PFSK-1 (cell line): ENCODE measurements at regions not wholly inside any gene's neighbourhood (a gene's known extent, or its start where the extent isn't known, plus 50 kb on each side); places are given as distances from the start of the nearest gene placed in this dataset.

Source experiments
- FOXP2 ChIP-seq: optimal IDR thresholded peaks from 2 replicates; pipeline ENCODE3; 2011; ENCODE audit warnings: borderline replicate concordance, control low read depth, inconsistent platforms; ENCODE audit not compliant: insufficient read depth; ENCODE audit errors: extremely low read length, extremely low read depth
- POLR2AphosphoS5 ChIP-seq: IDR thresholded peaks from 2 replicates; pipeline ENCODE4 v1.6.1; 2012; ENCODE audit warnings: low read depth, mild to moderate bottlenecking, control low read depth, low read length, moderate library complexity
- SIN3A ChIP-seq: IDR thresholded peaks from 2 replicates; pipeline ENCODE4 v1.6.1; 2012; ENCODE audit warnings: mild to moderate bottlenecking, low read length, moderate library complexity, borderline replicate concordance; ENCODE audit not compliant: insufficient read depth
- TAF1 ChIP-seq: IDR thresholded peaks from 2 replicates; pipeline ENCODE4 v1.6.1; 2012; ENCODE audit warnings: low read length, control low read depth, borderline replicate concordance; ENCODE audit not compliant: insufficient read depth
- TF ChIP-seq, protein P1 (sequence below), 2 experiments: IDR thresholded peaks; 2 replicates each; pipeline versions ENCODE4 v1.6.1 to v1.8.0; 2011 to 2012; ENCODE audit warnings: low read depth in 2 of 2, low read length in 2 of 2, control low read depth in 1 of 2, inconsistent platforms in 1 of 2, mild to moderate bottlenecking in 1 of 2, moderate library complexity in 1 of 2; ENCODE audit not compliant: insufficient read depth in 1 of 2

DNA sequence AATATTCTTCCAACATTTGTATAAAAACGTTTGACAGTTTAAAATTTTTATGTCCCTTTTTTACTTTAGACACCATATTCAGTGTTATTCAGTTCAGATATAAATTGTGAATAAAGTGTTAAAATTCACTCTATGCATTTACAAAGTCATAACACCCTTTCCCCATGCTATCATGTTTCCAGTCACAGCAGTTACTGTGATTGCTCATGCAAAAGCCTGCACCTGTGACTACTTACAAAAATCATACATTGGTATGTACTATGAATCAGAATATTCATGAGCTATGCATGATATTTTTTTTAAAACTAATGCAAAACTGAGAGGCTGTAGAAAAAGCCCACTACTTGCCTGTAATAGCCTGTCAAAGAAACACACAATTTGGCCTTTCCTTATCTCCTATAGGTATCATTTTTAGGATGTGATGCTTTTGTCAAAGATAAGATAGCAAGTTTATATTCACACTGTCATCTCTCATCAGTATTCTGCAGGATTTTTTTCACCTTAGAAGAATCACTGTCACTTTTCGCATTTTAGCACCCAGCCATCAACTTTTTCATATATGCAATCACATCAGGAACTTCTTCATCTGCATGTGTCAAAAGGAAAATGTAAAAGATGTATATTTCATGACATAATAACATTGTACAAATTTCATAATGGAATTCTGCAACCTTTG is 443.2 kb downstream of the C12orf50 start:
- TF ChIP-seq TAF1 (no peak), FOXP2 (no peak), SIN3A (no peak), POLR2AphosphoS5 (no peak)
- TF ChIP-seq, protein P1, sequence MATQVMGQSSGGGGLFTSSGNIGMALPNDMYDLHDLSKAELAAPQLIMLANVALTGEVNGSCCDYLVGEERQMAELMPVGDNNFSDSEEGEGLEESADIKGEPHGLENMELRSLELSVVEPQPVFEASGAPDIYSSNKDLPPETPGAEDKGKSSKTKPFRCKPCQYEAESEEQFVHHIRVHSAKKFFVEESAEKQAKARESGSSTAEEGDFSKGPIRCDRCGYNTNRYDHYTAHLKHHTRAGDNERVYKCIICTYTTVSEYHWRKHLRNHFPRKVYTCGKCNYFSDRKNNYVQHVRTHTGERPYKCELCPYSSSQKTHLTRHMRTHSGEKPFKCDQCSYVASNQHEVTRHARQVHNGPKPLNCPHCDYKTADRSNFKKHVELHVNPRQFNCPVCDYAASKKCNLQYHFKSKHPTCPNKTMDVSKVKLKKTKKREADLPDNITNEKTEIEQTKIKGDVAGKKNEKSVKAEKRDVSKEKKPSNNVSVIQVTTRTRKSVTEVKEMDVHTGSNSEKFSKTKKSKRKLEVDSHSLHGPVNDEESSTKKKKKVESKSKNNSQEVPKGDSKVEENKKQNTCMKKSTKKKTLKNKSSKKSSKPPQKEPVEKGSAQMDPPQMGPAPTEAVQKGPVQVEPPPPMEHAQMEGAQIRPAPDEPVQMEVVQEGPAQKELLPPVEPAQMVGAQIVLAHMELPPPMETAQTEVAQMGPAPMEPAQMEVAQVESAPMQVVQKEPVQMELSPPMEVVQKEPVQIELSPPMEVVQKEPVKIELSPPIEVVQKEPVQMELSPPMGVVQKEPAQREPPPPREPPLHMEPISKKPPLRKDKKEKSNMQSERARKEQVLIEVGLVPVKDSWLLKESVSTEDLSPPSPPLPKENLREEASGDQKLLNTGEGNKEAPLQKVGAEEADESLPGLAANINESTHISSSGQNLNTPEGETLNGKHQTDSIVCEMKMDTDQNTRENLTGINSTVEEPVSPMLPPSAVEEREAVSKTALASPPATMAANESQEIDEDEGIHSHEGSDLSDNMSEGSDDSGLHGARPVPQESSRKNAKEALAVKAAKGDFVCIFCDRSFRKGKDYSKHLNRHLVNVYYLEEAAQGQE (IDR thresholded peaks at IDR 0.05; ENCODE audit: insufficient read depth in 1 of 2, low read depth in 2 of 2, low read length in 2 of 2) = no peak

DNA sequence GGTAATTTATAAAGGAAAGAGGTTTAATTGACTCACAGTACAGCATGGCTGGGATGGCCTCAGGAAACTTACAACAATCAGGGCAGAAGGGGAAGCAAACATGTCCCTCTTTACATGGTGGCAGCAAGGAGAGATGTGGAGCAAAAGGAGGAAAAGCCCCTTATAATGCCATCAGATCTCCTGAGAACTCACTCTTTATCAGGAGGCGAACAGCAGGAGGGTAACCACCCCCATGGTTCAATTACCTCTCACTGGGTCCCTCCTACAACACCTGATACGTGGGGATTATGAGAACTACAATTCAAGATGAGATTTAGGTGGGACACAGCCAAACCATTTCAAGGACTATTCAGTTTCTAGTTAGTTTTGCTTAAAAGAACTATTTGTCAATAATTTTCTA is 453.3 kb downstream of the C12orf50 start:
- TF ChIP-seq SIN3A (no peak), FOXP2 (no peak), TAF1 (no peak), POLR2AphosphoS5 (no peak)
- TF ChIP-seq, protein P1 (IDR thresholded peaks at IDR 0.05; ENCODE audit: insufficient read depth in 1 of 2, low read depth in 2 of 2, low read length in 2 of 2) = no peak

DNA sequence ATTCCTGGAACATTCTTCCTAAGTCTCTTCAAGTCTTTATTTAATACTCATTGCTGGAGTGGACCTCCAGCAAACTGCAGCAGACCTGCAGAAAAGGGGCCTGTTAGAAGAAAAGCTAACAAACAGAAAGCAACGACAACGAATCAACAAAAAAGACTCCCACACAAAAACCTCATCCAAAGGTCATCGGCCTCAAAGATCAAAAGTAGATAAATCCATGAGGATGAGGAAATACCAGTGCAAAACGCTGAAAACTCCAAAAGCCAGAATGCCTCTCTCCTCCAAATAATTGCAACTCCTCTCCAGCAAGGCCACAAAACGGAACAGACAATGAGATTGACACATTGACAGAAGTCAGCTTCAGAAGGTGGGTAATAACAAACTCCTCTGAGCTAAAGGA is 472.2 kb downstream of the C12orf50 start:
- TF ChIP-seq FOXP2 = no peak
- TF ChIP-seq TAF1 = no peak
- TF ChIP-seq SIN3A = no peak

DNA sequence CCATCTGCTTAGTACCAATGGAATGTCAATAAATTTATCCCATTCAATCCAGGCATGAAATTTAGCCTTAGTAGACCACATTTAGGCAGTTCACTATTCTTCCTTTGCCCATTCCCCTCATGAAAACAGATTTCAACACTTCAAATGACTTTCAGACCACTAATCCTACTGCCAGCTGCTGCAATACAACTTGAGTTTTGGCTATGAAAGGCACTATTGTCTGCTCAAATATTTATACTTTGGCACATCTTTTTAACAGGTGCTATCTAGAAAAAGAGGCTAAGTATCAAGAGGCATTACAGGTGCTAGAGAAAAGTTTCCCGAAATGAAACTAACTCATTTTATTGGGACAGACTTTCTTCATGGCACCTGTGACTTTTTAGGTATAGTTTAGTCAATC is 499.8 kb downstream of the C12orf50 start:
- TF ChIP-seq FOXP2 (no peak), TAF1 (no peak), SIN3A (no peak), POLR2AphosphoS5 (no peak)
- TF ChIP-seq, protein P1 (IDR thresholded peaks at IDR 0.05; ENCODE audit: insufficient read depth in 1 of 2, low read depth in 2 of 2, low read length in 2 of 2) = no peak

DNA sequence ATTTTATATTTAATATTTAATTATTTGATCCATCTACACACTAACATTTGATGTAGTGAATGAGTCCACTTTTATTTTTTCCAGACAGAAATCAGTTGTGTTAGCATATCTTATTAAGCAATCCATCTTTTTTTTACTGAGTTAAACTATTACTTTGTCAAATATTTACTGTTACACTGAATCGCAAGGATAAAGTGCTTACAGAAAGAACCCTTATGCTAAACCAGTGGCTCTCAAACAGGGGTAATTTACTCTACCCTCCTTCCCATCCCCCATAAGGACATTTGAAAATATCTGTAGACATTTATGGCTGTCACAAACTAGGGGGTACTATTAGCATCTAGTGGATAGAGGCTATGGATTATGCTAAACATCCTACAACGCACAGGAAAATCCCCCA is 508.2 kb downstream of the C12orf50 start:
- TF ChIP-seq SIN3A = no peak
- TF ChIP-seq POLR2AphosphoS5 = no peak
- no peak for TF ChIP-seq TAF1
- TF ChIP-seq FOXP2 = no peak

DNA sequence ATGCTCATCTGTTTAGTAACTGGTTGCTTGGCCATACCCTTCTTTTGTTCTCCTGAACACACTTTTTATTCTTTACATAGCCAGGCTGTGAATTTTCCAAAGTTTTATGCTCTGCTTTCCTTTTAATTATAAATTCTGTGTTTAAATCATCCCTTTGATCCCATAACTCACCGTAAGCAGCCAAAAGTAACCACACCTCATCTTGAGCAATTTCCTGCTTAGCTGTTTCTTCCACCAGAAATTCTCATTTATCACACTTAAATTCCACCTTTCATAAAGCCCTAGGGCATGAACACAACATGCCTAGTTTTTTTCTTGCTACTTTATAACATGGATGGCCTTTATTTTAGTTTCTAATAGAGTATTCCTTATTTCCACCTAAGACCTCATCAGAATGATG is 510.7 kb downstream of the C12orf50 start:
- no peak for TF ChIP-seq SIN3A
- TF ChIP-seq POLR2AphosphoS5 = no peak
- TF ChIP-seq, protein P1 (IDR thresholded peaks at IDR 0.05; ENCODE audit: insufficient read depth in 1 of 2, low read depth in 2 of 2, low read length in 2 of 2) = no peak
- no peak for TF ChIP-seq FOXP2
- no peak for TF ChIP-seq TAF1
